ENCODE measurements at regions not wholly inside any gene's neighbourhood (a gene's known extent, or its start where the extent isn't known, plus 50 kb on each side); places are given as distances from the start of the nearest gene placed in this dataset.
"Not testable (repeated sequence)": the region's sequence is repeated elsewhere in the genome, so short reads cannot be mapped to it uniquely, and the experiment has no call there.

- H3K4me1 ChIP-seq (ENCODE audit: control insufficient read depth, insufficient read depth, low read length) = peaks cover 7% of the 10 kb centered on the region
- no peak overlapping the region for H3K4me3 ChIP-seq (ENCODE audit: low read length)
- peaks cover 3% of the 10 kb centered on the region for H3K9me3 ChIP-seq (ENCODE audit: control insufficient read depth, low read length)
- no peak for DNase-seq (ENCODE audit: low read depth)
- no peak overlapping the region for H3K9ac ChIP-seq (ENCODE audit: low read length)
- H3K36me3 ChIP-seq (ENCODE audit: control insufficient read depth, insufficient read depth, low read length, severe bottlenecking) = no peaks in the 10 kb centered on the region
- H3K27me3 ChIP-seq (replicated peaks; ENCODE audit: control insufficient read depth, insufficient read depth, low read length) = no peaks in the 10 kb centered on the region
Observed at GRCh38 chr3:107915706-107916105, 175.1 kb downstream of the CD47 start.

GRCh38 chr3:107913701-107914100 lies 177.1 kb downstream of the CD47 start:
- Histone ChIP-seq H3K9ac (ENCODE audit: low read length) (no peak overlapping the region), H3K27me3 (replicated peaks; ENCODE audit: control insufficient read depth, insufficient read depth, low read length) (no peaks in the 10 kb centered on the region), H3K9me3 (ENCODE audit: control insufficient read depth, low read length) (peaks cover 3% of the 10 kb centered on the region), H3K36me3 (ENCODE audit: control insufficient read depth, insufficient read depth, low read length, severe bottlenecking) (no peaks in the 10 kb centered on the region), H3K4me3 (ENCODE audit: low read length) (no peak overlapping the region), H3K4me1 (ENCODE audit: control insufficient read depth, insufficient read depth, low read length) (peaks cover 7% of the 10 kb centered on the region)
- peak; percentile 46 for DNase-seq (ENCODE audit: low read depth)

- DNase-seq (ENCODE audit: low read depth) = no peak
- Histone ChIP-seq H3K4me1 (ENCODE audit: control insufficient read depth, insufficient read depth, low read length) (peaks cover 7% of the 10 kb centered on the region), H3K36me3 (ENCODE audit: control insufficient read depth, insufficient read depth, low read length, severe bottlenecking) (no peaks in the 10 kb centered on the region), H3K27me3 (replicated peaks; ENCODE audit: control insufficient read depth, insufficient read depth, low read length) (no peaks in the 10 kb centered on the region), H3K4me3 (ENCODE audit: low read length) (no peak overlapping the region), H3K9me3 (ENCODE audit: control insufficient read depth, low read length) (no peaks in the 10 kb centered on the region), H3K9ac (ENCODE audit: low read length) (no peak overlapping the region)
Observed at GRCh38 chr3:107911337-107912000, 179.4 kb downstream of the CD47 start.

- Histone ChIP-seq H3K4me1 (ENCODE audit: control insufficient read depth, insufficient read depth, low read length) (peaks cover 7% of the 10 kb centered on the region), H3K9ac (ENCODE audit: low read length) (no peak overlapping the region), H3K4me3 (ENCODE audit: low read length) (no peak overlapping the region), H3K27me3 (replicated peaks; ENCODE audit: control insufficient read depth, insufficient read depth, low read length) (no peaks in the 10 kb centered on the region), H3K9me3 (ENCODE audit: control insufficient read depth, low read length) (no peaks in the 10 kb centered on the region), H3K36me3 (ENCODE audit: control insufficient read depth, insufficient read depth, low read length, severe bottlenecking) (no peaks in the 10 kb centered on the region)
- no peak for DNase-seq (ENCODE audit: low read depth)
Observed at GRCh38 chr3:107910713-107911259, 180.0 kb downstream of the CD47 start.

GRCh38 chr3:107909583-107909982 lies 181.2 kb downstream of the CD47 start:
- not testable (repeated sequence) for H3K27me3 ChIP-seq (replicated peaks; ENCODE audit: control insufficient read depth, insufficient read depth, low read length); H3K36me3 ChIP-seq (ENCODE audit: control insufficient read depth, insufficient read depth, low read length, severe bottlenecking); H3K4me1 ChIP-seq (ENCODE audit: control insufficient read depth, insufficient read depth, low read length); DNase-seq (ENCODE audit: low read depth); H3K9ac ChIP-seq (ENCODE audit: low read length); H3K9me3 ChIP-seq (ENCODE audit: control insufficient read depth, low read length); H3K4me3 ChIP-seq (ENCODE audit: low read length)

GRCh38 chr3:107907996-107908395 lies 182.8 kb downstream of the CD47 start:
- H3K27me3 ChIP-seq (replicated peaks; ENCODE audit: control insufficient read depth, insufficient read depth, low read length) = no peaks in the 10 kb centered on the region
- H3K9ac ChIP-seq (ENCODE audit: low read length) = no peak overlapping the region
- no peaks in the 10 kb centered on the region for H3K9me3 ChIP-seq (ENCODE audit: control insufficient read depth, low read length)
- no peaks in the 10 kb centered on the region for H3K4me1 ChIP-seq (ENCODE audit: control insufficient read depth, insufficient read depth, low read length)
- DNase-seq (ENCODE audit: low read depth) = no peak
- H3K36me3 ChIP-seq (ENCODE audit: control insufficient read depth, insufficient read depth, low read length, severe bottlenecking) = no peaks in the 10 kb centered on the region
- no peak overlapping the region for H3K4me3 ChIP-seq (ENCODE audit: low read length)

GRCh38 chr3:107904536-107905066 lies 186.2 kb downstream of the CD47 start:
- no peak overlapping the region for H3K4me3 ChIP-seq (ENCODE audit: low read length)
- no peak for DNase-seq (ENCODE audit: low read depth)
- H3K27me3 ChIP-seq (replicated peaks; ENCODE audit: control insufficient read depth, insufficient read depth, low read length) = no peaks in the 10 kb centered on the region
- H3K9me3 ChIP-seq (ENCODE audit: control insufficient read depth, low read length) = no peaks in the 10 kb centered on the region
- no peak overlapping the region for H3K9ac ChIP-seq (ENCODE audit: low read length)
- H3K4me1 ChIP-seq (ENCODE audit: control insufficient read depth, insufficient read depth, low read length) = no peaks in the 10 kb centered on the region
- H3K36me3 ChIP-seq (ENCODE audit: control insufficient read depth, insufficient read depth, low read length, severe bottlenecking) = no peaks in the 10 kb centered on the region

GRCh38 chr3:107899990-107900651 lies 190.7 kb downstream of the CD47 start:
- Histone ChIP-seq H3K9me3 (ENCODE audit: control insufficient read depth, low read length) (no peaks in the 10 kb centered on the region), H3K4me1 (ENCODE audit: control insufficient read depth, insufficient read depth, low read length) (peaks cover 6% of the 10 kb centered on the region), H3K27me3 (replicated peaks; ENCODE audit: control insufficient read depth, insufficient read depth, low read length) (peaks cover 2% of the 10 kb centered on the region), H3K4me3 (ENCODE audit: low read length) (no peak overlapping the region), H3K9ac (ENCODE audit: low read length) (no peak overlapping the region), H3K36me3 (ENCODE audit: control insufficient read depth, insufficient read depth, low read length, severe bottlenecking) (no peaks in the 10 kb centered on the region)
- peak; percentile 24 for DNase-seq (ENCODE audit: low read depth)

- Histone ChIP-seq H3K27me3 (replicated peaks; ENCODE audit: control insufficient read depth, insufficient read depth, low read length) (peaks cover 21% of the 10 kb centered on the region), H3K9ac (ENCODE audit: low read length) (no peak overlapping the region), H3K4me3 (ENCODE audit: low read length) (no peak overlapping the region), H3K36me3 (ENCODE audit: control insufficient read depth, insufficient read depth, low read length, severe bottlenecking) (no peaks in the 10 kb centered on the region), H3K9me3 (ENCODE audit: control insufficient read depth, low read length) (no peaks in the 10 kb centered on the region), H3K4me1 (ENCODE audit: control insufficient read depth, insufficient read depth, low read length) (peaks cover 6% of the 10 kb centered on the region)
- DNase-seq (ENCODE audit: low read depth) = no peak
Observed at GRCh38 chr3:107897471-107898061, 193.3 kb downstream of the CD47 start.

GRCh38 chr3:107894998-107895397 lies 195.8 kb downstream of the CD47 start:
- peaks cover 29% of the 10 kb centered on the region for H3K27me3 ChIP-seq (replicated peaks; ENCODE audit: control insufficient read depth, insufficient read depth, low read length)
- H3K9ac ChIP-seq (ENCODE audit: low read length) = no peak overlapping the region
- H3K4me1 ChIP-seq (ENCODE audit: control insufficient read depth, insufficient read depth, low read length) = peaks cover 6% of the 10 kb centered on the region
- no peak overlapping the region for H3K4me3 ChIP-seq (ENCODE audit: low read length)
- no peaks in the 10 kb centered on the region for H3K9me3 ChIP-seq (ENCODE audit: control insufficient read depth, low read length)
- no peaks in the 10 kb centered on the region for H3K36me3 ChIP-seq (ENCODE audit: control insufficient read depth, insufficient read depth, low read length, severe bottlenecking)
- DNase-seq (ENCODE audit: low read depth) = no peak

- DNase-seq (ENCODE audit: low read depth) = no peak
- peaks cover 7% of the 10 kb centered on the region for H3K9me3 ChIP-seq (ENCODE audit: control insufficient read depth, low read length)
- H3K36me3 ChIP-seq (ENCODE audit: control insufficient read depth, insufficient read depth, low read length, severe bottlenecking) = no peaks in the 10 kb centered on the region
- no peak overlapping the region for H3K4me3 ChIP-seq (ENCODE audit: low read length)
- H3K27me3 ChIP-seq (replicated peaks; ENCODE audit: control insufficient read depth, insufficient read depth, low read length) = peaks cover 29% of the 10 kb centered on the region
- peaks cover 6% of the 10 kb centered on the region for H3K4me1 ChIP-seq (ENCODE audit: control insufficient read depth, insufficient read depth, low read length)
- no peak overlapping the region for H3K9ac ChIP-seq (ENCODE audit: low read length)
Observed at GRCh38 chr3:107892955-107893624, 197.7 kb downstream of the CD47 start.

All from adipocyte (in vitro differentiated cells).